ENCODE measurements at regions not wholly inside any gene's neighbourhood (a gene's known extent, or its start where the extent isn't known, plus 50 kb on each side); places are given as distances from the start of the nearest gene placed in this dataset.
A peak's percentile ranks its signal among the peaks of the same experiment; 100 is the strongest.

- 61% methylated on average over 9 of the region's 11 CpGs for WGBS
- no peak overlapping the region for H2AFZ ChIP-seq (ENCODE audit: low read depth, low read length)
These were observed 74.6 kb downstream of the ACTL7B start for GRCh38 chr9:108780942-108781734.

GRCh38 chr9:108779551-108780325 lies 76.0 kb downstream of the ACTL7B start:
- H2BK12ac ChIP-seq (ENCODE audit: low read length in 2 of 2), result no peak overlapping the region
- no peak overlapping the region for H3K23ac ChIP-seq (ENCODE audit: low read length in 2 of 2)
- no peaks in the 10 kb centered on the region for H3K9me3 ChIP-seq (ENCODE audit: control insufficient read depth, low read length)
- no peak overlapping the region for H3K14ac ChIP-seq (ENCODE audit: low read length in 2 of 2)
- H3K4ac ChIP-seq (ENCODE audit: low read depth in 1 of 2, low read length in 2 of 2), result no peak overlapping the region
- no peak for DNase-seq
- no peak overlapping the region for H2BK15ac ChIP-seq (ENCODE audit: low read depth, poor library complexity, severe bottlenecking)
- H4K8ac ChIP-seq (ENCODE audit: low read length), result no peak overlapping the region
- peaks cover 6% of the 10 kb centered on the region for H3K4me1 ChIP-seq (ENCODE audit: control insufficient read depth, insufficient read depth, low read depth, low read length)
- H3K79me1 ChIP-seq (replicated peaks; ENCODE audit: low read length, poor library complexity, severe bottlenecking), result no peaks in the 10 kb centered on the region
- H2BK5ac ChIP-seq (ENCODE audit: low read depth, low read length, poor library complexity, severe bottlenecking), result no peak overlapping the region
- H2AFZ ChIP-seq (ENCODE audit: low read depth, low read length), result no peak overlapping the region
- no peak overlapping the region for H2AK5ac ChIP-seq (ENCODE audit: low read length, severe bottlenecking)
- H3K9ac ChIP-seq (ENCODE audit: low read length), result no peak overlapping the region
- H3K4me2 ChIP-seq (ENCODE audit: low read length, poor library complexity, severe bottlenecking), result no peak overlapping the region
- 87% methylated on average over 10 of the region's 10 CpGs for WGBS
- no peak overlapping the region for H3K4me3 ChIP-seq (ENCODE audit: insufficient read depth in 1 of 2, low read depth in 1 of 2, low read length in 2 of 2)
- H2BK120ac ChIP-seq (ENCODE audit: low read depth, low read length), result no peak overlapping the region
- H3K27ac ChIP-seq (ENCODE audit: low read length, poor library complexity, severe bottlenecking), result no peak overlapping the region
- peaks cover 7 to 42% of the 10 kb centered on the region in 2 experiments for H3K27me3 ChIP-seq (ENCODE audit: control insufficient read depth in 1 of 2, insufficient read depth in 1 of 2, low read length in 2 of 2)
- no peak overlapping the region for H4K91ac ChIP-seq (ENCODE audit: low read length)
- no peak overlapping the region for H3K18ac ChIP-seq (ENCODE audit: low read depth in 1 of 2, low read length in 2 of 2)
- H3K36me3 ChIP-seq (ENCODE audit: control insufficient read depth in 1 of 2, insufficient read depth in 2 of 2, low read depth in 1 of 2, low read length in 2 of 2), result no peaks in the 10 kb centered on the region

More at GRCh38 chr9:108780942-108781734, 74.6 kb downstream of the ACTL7B start:
- Histone ChIP-seq H3K79me1 (replicated peaks; ENCODE audit: low read length, poor library complexity, severe bottlenecking) (no peaks in the 10 kb centered on the region), H3K18ac (ENCODE audit: low read depth in 1 of 2, low read length in 2 of 2) (no peak overlapping the region), H4K8ac (ENCODE audit: low read length) (no peak overlapping the region), H3K27ac (ENCODE audit: low read length, poor library complexity, severe bottlenecking) (no peak overlapping the region), H3K4me3 (ENCODE audit: insufficient read depth in 1 of 2, low read depth in 1 of 2, low read length in 2 of 2) (no peak overlapping the region), H3K4me1 (ENCODE audit: control insufficient read depth, insufficient read depth, low read depth, low read length) (peaks cover 6% of the 10 kb centered on the region), H3K36me3 (ENCODE audit: control insufficient read depth in 1 of 2, insufficient read depth in 2 of 2, low read depth in 1 of 2, low read length in 2 of 2) (no peaks in the 10 kb centered on the region), H3K9me3 (ENCODE audit: control insufficient read depth, low read length) (no peaks in the 10 kb centered on the region), H3K14ac (ENCODE audit: low read length in 2 of 2) (no peak overlapping the region), H3K23ac (ENCODE audit: low read length in 2 of 2) (no peak overlapping the region), H4K91ac (ENCODE audit: low read length) (no peak overlapping the region), H2BK120ac (ENCODE audit: low read depth, low read length) (no peak overlapping the region), H2AK5ac (ENCODE audit: low read length, severe bottlenecking) (no peak overlapping the region), H3K4me2 (ENCODE audit: low read length, poor library complexity, severe bottlenecking) (no peak overlapping the region), H3K4ac (ENCODE audit: low read depth in 1 of 2, low read length in 2 of 2) (no peak overlapping the region), H2BK5ac (ENCODE audit: low read depth, low read length, poor library complexity, severe bottlenecking) (no peak overlapping the region), H2BK12ac (ENCODE audit: low read length in 2 of 2) (no peak overlapping the region), H3K9ac (ENCODE audit: low read length) (peak overlapping the region; percentile 8), H3K27me3 (ENCODE audit: control insufficient read depth in 1 of 2, insufficient read depth in 1 of 2, low read length in 2 of 2) (peaks cover 7 to 42% of the 10 kb centered on the region in 2 experiments), H2BK15ac (ENCODE audit: low read depth, poor library complexity, severe bottlenecking) (no peak overlapping the region)
- no peak for DNase-seq

DNA sequence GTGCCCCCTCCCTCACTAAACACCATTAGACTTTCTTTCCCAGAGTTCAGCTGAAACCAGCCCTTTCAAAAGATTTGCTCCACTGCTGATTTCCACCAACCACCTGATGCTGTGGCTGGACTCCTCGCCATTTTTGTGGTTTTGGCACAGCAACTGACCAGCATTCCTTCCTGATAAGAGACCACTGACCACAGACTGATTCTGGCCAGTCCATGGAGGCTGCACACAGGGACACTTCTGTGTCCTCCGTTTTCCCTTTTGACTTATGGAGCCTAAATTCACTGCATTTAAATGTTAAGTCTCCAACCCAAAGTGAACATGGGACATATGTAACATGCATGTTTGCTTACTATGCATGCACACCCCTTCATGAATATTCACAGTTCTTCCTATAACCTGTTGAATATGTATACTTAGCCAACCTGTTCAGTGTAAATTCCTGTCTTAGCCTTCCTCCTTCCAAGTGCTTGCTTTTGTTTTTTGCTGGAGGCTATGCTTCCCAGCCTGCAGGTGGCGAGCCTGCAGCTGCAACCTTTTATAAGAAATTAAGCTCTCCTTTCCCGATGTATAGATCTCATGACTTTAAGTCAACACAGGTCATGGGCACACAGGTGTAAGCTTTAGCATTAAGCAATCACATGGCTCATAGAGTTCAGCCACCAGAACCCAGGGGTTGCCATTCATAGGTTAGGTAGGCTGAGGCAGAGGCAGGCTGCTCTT lies 78.7 kb downstream of the ACTL7B start:
- peak overlapping the region; percentile 2 for H3K9ac ChIP-seq (ENCODE audit: low read length)
- no peak overlapping the region for H2BK5ac ChIP-seq (ENCODE audit: low read depth, low read length, poor library complexity, severe bottlenecking)
- H3K27me3 ChIP-seq (ENCODE audit: control insufficient read depth in 1 of 2, insufficient read depth in 1 of 2, low read length in 2 of 2), result peaks cover 7 to 33% of the 10 kb centered on the region in 2 experiments
- no peak overlapping the region for H3K4me3 ChIP-seq (ENCODE audit: insufficient read depth in 1 of 2, low read depth in 1 of 2, low read length in 2 of 2)
- no peak overlapping the region for H3K27ac ChIP-seq (ENCODE audit: low read length, poor library complexity, severe bottlenecking)
- no peak overlapping the region for H3K18ac ChIP-seq (ENCODE audit: low read depth in 1 of 2, low read length in 2 of 2)
- DNase-seq, result peak; percentile 81
- H2AK5ac ChIP-seq (ENCODE audit: low read length, severe bottlenecking), result no peak overlapping the region
- no peaks in the 10 kb centered on the region for H3K9me3 ChIP-seq (ENCODE audit: control insufficient read depth, low read length)
- no peak overlapping the region for H3K23ac ChIP-seq (ENCODE audit: low read length in 2 of 2)
- H4K91ac ChIP-seq (ENCODE audit: low read length), result no peak overlapping the region
- H2BK12ac ChIP-seq (ENCODE audit: low read length in 2 of 2), result no peak overlapping the region
- WGBS, result 45% methylated on average over 3 of the region's 4 CpGs
- H3K4ac ChIP-seq (ENCODE audit: low read depth in 1 of 2, low read length in 2 of 2), result no peak overlapping the region
- no peak overlapping the region for H2AFZ ChIP-seq (ENCODE audit: low read depth, low read length)
- no peak overlapping the region for H3K14ac ChIP-seq (ENCODE audit: low read length in 2 of 2)
- no peak overlapping the region for H3K4me2 ChIP-seq (ENCODE audit: low read length, poor library complexity, severe bottlenecking)
- no peaks in the 10 kb centered on the region for H3K36me3 ChIP-seq (ENCODE audit: control insufficient read depth in 1 of 2, insufficient read depth in 2 of 2, low read depth in 1 of 2, low read length in 2 of 2)
- H4K8ac ChIP-seq (ENCODE audit: low read length), result no peak overlapping the region
- peaks cover 6% of the 10 kb centered on the region for H3K4me1 ChIP-seq (ENCODE audit: control insufficient read depth, insufficient read depth, low read depth, low read length)
- no peak overlapping the region for H2BK15ac ChIP-seq (ENCODE audit: low read depth, poor library complexity, severe bottlenecking)
- no peaks in the 10 kb centered on the region for H3K79me1 ChIP-seq (replicated peaks; ENCODE audit: low read length, poor library complexity, severe bottlenecking)
- H2BK120ac ChIP-seq (ENCODE audit: low read depth, low read length), result no peak overlapping the region

GRCh38 chr9:108775901-108776306 lies 79.9 kb downstream of the ACTL7B start:
- Histone ChIP-seq H3K9me3 (ENCODE audit: control insufficient read depth, low read length) (no peaks in the 10 kb centered on the region), H2BK15ac (ENCODE audit: low read depth, poor library complexity, severe bottlenecking) (no peak overlapping the region), H2AFZ (ENCODE audit: low read depth, low read length) (no peak overlapping the region), H3K4me3 (ENCODE audit: insufficient read depth in 1 of 2, low read depth in 1 of 2, low read length in 2 of 2) (no peak overlapping the region), H3K4ac (ENCODE audit: low read depth in 1 of 2, low read length in 2 of 2) (no peak overlapping the region), H3K27ac (ENCODE audit: low read length, poor library complexity, severe bottlenecking) (no peak overlapping the region), H3K27me3 (ENCODE audit: control insufficient read depth in 1 of 2, insufficient read depth in 1 of 2, low read length in 2 of 2) (peaks cover 7 to 33% of the 10 kb centered on the region in 2 experiments), H3K4me2 (ENCODE audit: low read length, poor library complexity, severe bottlenecking) (no peak overlapping the region), H4K91ac (ENCODE audit: low read length) (no peak overlapping the region), H2BK120ac (ENCODE audit: low read depth, low read length) (no peak overlapping the region), H2BK12ac (ENCODE audit: low read length in 2 of 2) (no peak overlapping the region), H3K18ac (ENCODE audit: low read depth in 1 of 2, low read length in 2 of 2) (no peak overlapping the region), H3K36me3 (ENCODE audit: control insufficient read depth in 1 of 2, insufficient read depth in 2 of 2, low read depth in 1 of 2, low read length in 2 of 2) (no peaks in the 10 kb centered on the region), H4K8ac (ENCODE audit: low read length) (no peak overlapping the region), H3K4me1 (ENCODE audit: control insufficient read depth, insufficient read depth, low read depth, low read length) (peaks cover 6% of the 10 kb centered on the region), H3K9ac (ENCODE audit: low read length) (peak overlapping the region; percentile 2), H2BK5ac (ENCODE audit: low read depth, low read length, poor library complexity, severe bottlenecking) (no peak overlapping the region), H2AK5ac (ENCODE audit: low read length, severe bottlenecking) (no peak overlapping the region), H3K14ac (ENCODE audit: low read length in 2 of 2) (no peak overlapping the region), H3K23ac (ENCODE audit: low read length in 2 of 2) (no peak overlapping the region), H3K79me1 (replicated peaks; ENCODE audit: low read length, poor library complexity, severe bottlenecking) (no peaks in the 10 kb centered on the region)
- peak; percentile 32 for DNase-seq
